Adrenal gland (tissue), 9 donors: ENCODE measurements at regions not wholly inside any gene's neighbourhood (a gene's known extent, or its start where the extent isn't known, plus 50 kb on each side); places are given as distances from the start of the nearest gene placed in this dataset.

Experiments used
- DNase-seq, 7 donors: peaks; one replicate each; pipeline ENCODE4 v3.0.0-alpha.2; 2019 to 2020
- H3K27ac ChIP-seq, 5 donors: fragments of 200-600 bp; sonication (generic) in 4 of 5; 1 replicate in 3 of 5; 2 replicates in 2 of 5; pipeline versions ENCODE4 v1.5.1 to v1.8.0; 2016 to 2020; ENCODE audit warnings: mild to moderate bottlenecking in 1 of 5
- H3K27me3 ChIP-seq: fragments of 200-600 bp; 2 replicates; pipeline ENCODE4 v1.8.0; 2021
- H3K36me3 ChIP-seq, 2 donors: fragments of 200-600 bp; replicated peaks in 1 of 2; 1 replicate in 1 of 2; 2 replicates in 1 of 2; pipeline versions ENCODE4 v1.5.1 to v1.8.0; 2018 to 2022
- H3K4me1 ChIP-seq, 2 donors: fragments of 200-600 bp; replicated peaks in 1 of 2; 1 replicate in 1 of 2; 2 replicates in 1 of 2; pipeline versions ENCODE4 v1.5.1 to v1.8.0; 2018 to 2021
- H3K4me3 ChIP-seq, 4 donors: fragments of 200-600 bp; sonication (generic) in 3 of 4; one replicate each; pipeline ENCODE4 v1.5.1; 2016 to 2018
- H3K9me3 ChIP-seq, 3 donors: fragments of 200-600 bp; sonication (generic) in 1 of 3; replicated peaks in 1 of 3; 1 replicate in 2 of 3; 2 replicates in 1 of 3; pipeline versions ENCODE4 v1.5.1 to v1.8.0; 2016 to 2021
- POLR2A ChIP-seq, 2 donors: fragments of 450-650 bp; IDR thresholded peaks; one replicate each; pipeline ENCODE4 v1.6.1; 2017; ENCODE audit warnings: antibody characterized with exemption in 2 of 2, mild to moderate bottlenecking in 2 of 2, moderate library complexity in 1 of 2
- WGBS, 4 donors: extraction: QIAGEN DNeasy Blood & Tissue Kit in 2 of 4; methylation state at CpG; one replicate each; pipeline versions ENCODE4 v1.1.5 to v1.1.7; 2013 to 2017; 5-methylcytosine and 5-hydroxymethylcytosine counted together
- intact Hi-C, 2 donors: fragments of 100-400 bp; cut with DNase I; formaldehyde crosslinking; loops; one replicate each; pipeline versions ENCODE4 v1.14.1 to v1.15.0; 2022 to 2023
- TF ChIP-seq, protein P1 (sequence below), 6 experiments: fragments of 450-650 bp in 4 of 6; fragments of 200-600 bp in 2 of 6; sonication (generic) in 1 of 6; IDR thresholded peaks; 1 replicate in 5 of 6; 2 replicates in 1 of 6; pipeline versions ENCODE4 v1.5.1 to v1.8.0; 2016 to 2021; ENCODE audit warnings: antibody characterized with exemption in 6 of 6, mild to moderate bottlenecking in 2 of 6, moderate library complexity in 1 of 6
- donor health status: healthy with polysubstance abuse.
- donor health status: Bipolar disorder and iron deficiency.
- donor health status: DM: yes; HTN: yes; CAD: no.
- donor health status: DM: no; HTN: no; CAD: no.
- donor health status: DM: no; HTN: no; CAD: no.

DNA sequence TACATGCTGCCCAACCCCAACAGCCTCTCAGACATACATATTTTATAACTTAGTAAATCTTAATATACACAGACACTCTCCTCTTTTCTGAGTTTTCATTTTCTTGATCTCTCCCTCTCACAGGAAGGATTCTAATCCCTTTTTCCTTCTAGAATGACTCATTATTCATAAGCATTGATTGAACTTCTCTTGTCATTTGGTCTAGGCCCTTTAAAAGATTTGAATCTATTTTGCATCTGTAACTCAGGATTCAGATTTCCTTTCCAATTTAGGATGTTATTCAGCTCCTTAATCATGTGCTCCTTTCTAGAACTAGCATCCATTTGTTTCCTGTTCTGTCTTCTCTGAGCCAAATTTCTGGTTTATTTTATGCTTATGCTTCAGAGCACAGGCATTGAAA is 624.5 kb upstream of the SGO1 start:
- no peak for TF ChIP-seq POLR2A (IDR thresholded peaks at IDR 0.05)
- TF ChIP-seq, protein P1, sequence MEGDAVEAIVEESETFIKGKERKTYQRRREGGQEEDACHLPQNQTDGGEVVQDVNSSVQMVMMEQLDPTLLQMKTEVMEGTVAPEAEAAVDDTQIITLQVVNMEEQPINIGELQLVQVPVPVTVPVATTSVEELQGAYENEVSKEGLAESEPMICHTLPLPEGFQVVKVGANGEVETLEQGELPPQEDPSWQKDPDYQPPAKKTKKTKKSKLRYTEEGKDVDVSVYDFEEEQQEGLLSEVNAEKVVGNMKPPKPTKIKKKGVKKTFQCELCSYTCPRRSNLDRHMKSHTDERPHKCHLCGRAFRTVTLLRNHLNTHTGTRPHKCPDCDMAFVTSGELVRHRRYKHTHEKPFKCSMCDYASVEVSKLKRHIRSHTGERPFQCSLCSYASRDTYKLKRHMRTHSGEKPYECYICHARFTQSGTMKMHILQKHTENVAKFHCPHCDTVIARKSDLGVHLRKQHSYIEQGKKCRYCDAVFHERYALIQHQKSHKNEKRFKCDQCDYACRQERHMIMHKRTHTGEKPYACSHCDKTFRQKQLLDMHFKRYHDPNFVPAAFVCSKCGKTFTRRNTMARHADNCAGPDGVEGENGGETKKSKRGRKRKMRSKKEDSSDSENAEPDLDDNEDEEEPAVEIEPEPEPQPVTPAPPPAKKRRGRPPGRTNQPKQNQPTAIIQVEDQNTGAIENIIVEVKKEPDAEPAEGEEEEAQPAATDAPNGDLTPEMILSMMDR (IDR thresholded peaks at IDR 0.05), result no peak
- no peak overlapping the region for H3K4me3 ChIP-seq
- H3K27ac ChIP-seq, result no peak overlapping the region
- H3K4me1 ChIP-seq, result no peaks in the 10 kb centered on the region
- H3K9me3 ChIP-seq, result no peaks in the 10 kb centered on the region
- no peaks in the 10 kb centered on the region for H3K27me3 ChIP-seq
- intact Hi-C loops, result no loop called here
- no peak for DNase-seq
- no peaks in the 10 kb centered on the region for H3K36me3 ChIP-seq

DNA sequence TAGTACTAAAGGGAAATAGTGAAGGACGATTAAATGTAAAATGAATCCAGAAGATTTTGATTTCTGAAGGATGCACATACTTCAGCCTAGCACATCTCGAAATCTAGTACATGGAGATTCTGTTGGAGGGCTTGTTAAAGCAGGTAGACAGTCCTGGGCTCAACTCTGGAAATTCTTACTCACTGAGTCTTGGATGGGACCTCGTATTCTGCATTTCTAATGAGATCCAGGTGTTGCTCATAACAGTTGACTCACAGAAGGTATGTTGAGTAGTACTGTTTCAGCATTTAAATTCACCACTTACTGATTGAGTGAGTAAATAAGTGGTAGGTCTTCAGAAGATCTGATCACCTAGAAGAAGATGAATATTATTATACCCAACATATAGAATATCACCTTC is 623.4 kb upstream of the SGO1 start:
- DNase-seq, result no peak
- WGBS, 4 donors, result 59 to 75% (median 69%) methylated on average over 3 of the region's 3 CpGs
- H3K4me1 ChIP-seq, result no peaks in the 10 kb centered on the region
- intact Hi-C loops, result no loop called here
- H3K27me3 ChIP-seq, result no peaks in the 10 kb centered on the region
- no peak overlapping the region for H3K4me3 ChIP-seq
- no peak for TF ChIP-seq POLR2A (IDR thresholded peaks at IDR 0.05)
- TF ChIP-seq, protein P1 (IDR thresholded peaks at IDR 0.05), result no peak
- H3K36me3 ChIP-seq, result no peaks in the 10 kb centered on the region
- no peaks in the 10 kb centered on the region for H3K9me3 ChIP-seq
- H3K27ac ChIP-seq, result no peak overlapping the region

DNA sequence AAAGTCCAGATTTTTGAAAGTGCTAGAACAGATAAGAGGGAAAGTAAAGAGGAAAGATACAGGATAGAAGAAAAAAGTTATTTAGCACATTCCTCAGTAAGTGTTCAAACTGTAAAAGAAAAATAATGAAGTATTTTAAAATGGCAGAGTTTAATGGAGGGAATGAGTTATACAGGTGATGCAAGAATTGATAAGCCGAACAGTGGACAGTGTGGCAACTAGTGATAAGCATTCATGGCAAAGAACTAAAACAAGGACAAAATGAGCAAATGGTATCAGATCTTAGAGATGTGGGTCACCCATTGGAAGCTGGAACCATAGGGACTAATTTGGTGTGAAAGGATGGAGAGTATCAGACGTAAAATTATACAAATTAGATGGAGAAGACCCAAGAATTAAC is 622.9 kb upstream of the SGO1 start:
- intact Hi-C loops, result no loop called here
- whole genome bisulfite sequencing, 4 donors, result 66 to 89% (median 67%) methylated on average over 2 of the region's 2 CpGs
- no peaks in the 10 kb centered on the region for H3K4me1 ChIP-seq

DNA sequence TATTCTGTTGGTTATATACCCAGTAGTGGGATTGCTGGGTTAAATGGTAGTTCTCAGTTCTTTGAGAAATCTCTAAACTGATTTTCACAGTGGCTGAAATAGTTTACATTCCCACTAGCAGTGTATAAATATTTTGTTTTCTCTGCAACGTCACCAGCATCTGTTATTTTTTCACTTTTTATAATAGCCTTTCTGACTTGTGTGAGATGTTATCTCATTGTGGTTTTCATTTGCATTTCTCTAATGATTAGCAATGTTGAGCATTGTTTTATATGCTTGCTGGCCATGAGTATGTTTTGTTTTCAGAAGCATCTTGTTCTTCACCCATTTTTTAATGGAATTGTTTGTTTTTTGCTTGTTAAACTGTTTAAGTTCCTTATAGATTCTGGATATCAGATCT is 612.7 kb upstream of the SGO1 start:
- H3K4me1 ChIP-seq, result no peaks in the 10 kb centered on the region
- H3K36me3 ChIP-seq, result no peaks in the 10 kb centered on the region
- no peak for DNase-seq
- no peak overlapping the region for H3K4me3 ChIP-seq
- no peak for TF ChIP-seq POLR2A (IDR thresholded peaks at IDR 0.05)
- TF ChIP-seq, protein P1 (IDR thresholded peaks at IDR 0.05), result no peak
- peaks cover 0 to 7% (median 0%) of the 10 kb centered on the region in 3 donors for H3K9me3 ChIP-seq
- no peak overlapping the region for H3K27ac ChIP-seq
- WGBS, 4 donors, result 38 to 58% (median 44%) methylated on average over 1 of the region's 1 CpG
- intact Hi-C loops, result no loop called here
- no peaks in the 10 kb centered on the region for H3K27me3 ChIP-seq

More for the DNA sequence above, 622.9 kb upstream of the SGO1 start:
- Histone ChIP-seq H3K27ac (no peak overlapping the region), H3K9me3 (no peaks in the 10 kb centered on the region), H3K27me3 (no peaks in the 10 kb centered on the region), H3K4me3 (no peak overlapping the region), H3K36me3 (no peaks in the 10 kb centered on the region)
- TF ChIP-seq, protein P1 (IDR thresholded peaks at IDR 0.05), result no peak
- no peak for TF ChIP-seq POLR2A (IDR thresholded peaks at IDR 0.05)
- no peak for DNase-seq
